Kidney (tissue), 13 donors: ENCODE measurements at regions not wholly inside any gene's neighbourhood (a gene's known extent, or its start where the extent isn't known, plus 50 kb on each side); places are given as distances from the start of the nearest gene placed in this dataset.

Experiments used
- DNase-seq, 5 donors: peaks; one replicate each; pipeline ENCODE4 v3.0.0-alpha.2; 2013 to 2020
- FAIRE-seq: peaks from 2 replicates; lab custom pipeline; 2012; peaks lifted over from hg19 to GRCh38; lab: Jason Lieb, UNC
- H3K27ac ChIP-seq, 2 donors: one replicate each; pipeline ENCODE4 v1.7.0; 2013; ENCODE audit warnings: low read depth in 2 of 2, low read length in 2 of 2, inconsistent platforms in 1 of 2
- H3K27me3 ChIP-seq: one replicate; pipeline ENCODE4 v1.7.1; 2013; ENCODE audit warnings: low read length, inconsistent platforms; ENCODE audit not compliant: control insufficient read depth, insufficient read depth
- H3K36me3 ChIP-seq, 3 donors: one replicate each; pipeline versions ENCODE4 v1.7.0 to v1.7.1; 2013; ENCODE audit warnings: low read length in 3 of 3, control low read depth in 1 of 3, inconsistent platforms in 1 of 3; ENCODE audit not compliant: insufficient read depth in 3 of 3, control insufficient read depth in 2 of 3
- H3K4me1 ChIP-seq, 3 donors: one replicate each; pipeline versions ENCODE4 v1.7.0 to v1.7.1; 2013; ENCODE audit warnings: low read length in 3 of 3, inconsistent platforms in 1 of 3, low read depth in 1 of 3; ENCODE audit not compliant: control insufficient read depth in 2 of 3, insufficient read depth in 2 of 3
- H3K4me3 ChIP-seq, 3 donors: one replicate each; pipeline versions ENCODE4 v1.7.0 to v1.8.1; 2013; ENCODE audit warnings: low read length in 3 of 3, control low read depth in 1 of 3, inconsistent platforms in 1 of 3
- H3K9ac ChIP-seq, 3 donors: one replicate each; pipeline versions ENCODE4 v1.7.0 to v1.7.1; 2013; ENCODE audit warnings: low read length in 3 of 3, control low read depth in 1 of 3, inconsistent platforms in 1 of 3
- H3K9me3 ChIP-seq, 3 donors: one replicate each; pipeline versions ENCODE4 v1.7.0 to v1.7.1; 2013; ENCODE audit warnings: low read length in 3 of 3, control low read depth in 1 of 3, inconsistent platforms in 1 of 3; ENCODE audit not compliant: control insufficient read depth in 2 of 3, insufficient read depth in 1 of 3
- CTCF ChIP-seq: IDR thresholded peaks from 3 replicates; pipeline ENCODE4 v1.5.1; 2012; ENCODE audit warnings: mild to moderate bottlenecking, moderate library complexity, borderline replicate concordance; ENCODE audit not compliant: insufficient read depth; ENCODE audit errors: extremely low read depth
- intact Hi-C: fragments of 100-400 bp; cut with DNase I; formaldehyde crosslinking; loops from one replicate; pipeline ENCODE4 v1.11.1; 2022
- donor health status: control.
- donor health status: control.
- donor health status: control.
- donor health status: control.
- donor health status: control.
- donor health status: DM: yes; HTN: yes; CAD: no.
- donor health status: Normal renal cell carcinoma (clear cell type).

- intact Hi-C loops: no loop called here
- Histone ChIP-seq H3K9me3 (no peaks in the 10 kb centered on the region), H3K27ac (no peak overlapping the region), H3K27me3 (peaks cover 2% of the 10 kb centered on the region), H3K9ac (no peak overlapping the region), H3K36me3 (no peaks in the 10 kb centered on the region), H3K4me3 (no peak overlapping the region), H3K4me1 (no peaks in the 10 kb centered on the region)
- no peak for TF ChIP-seq CTCF
- FAIRE-seq: no peak
- peak in 2 of 5 donors; percentile 35 to 44 for DNase-seq
Observed at GRCh38 chr17:74117087-74117698, 86.3 kb upstream of the RPL38 start.

- no peaks in the 10 kb centered on the region for H3K36me3 ChIP-seq
- H3K27me3 ChIP-seq: peaks cover 2% of the 10 kb centered on the region
- no peak for FAIRE-seq
- peak in 2 of 5 donors; percentile 37 to 46 for DNase-seq
- no peaks in the 10 kb centered on the region for H3K9me3 ChIP-seq
- H3K4me3 ChIP-seq: no peak overlapping the region
- TF ChIP-seq CTCF: no peak
- no peak overlapping the region for H3K27ac ChIP-seq
- intact Hi-C loops: no loop called here
- no peak overlapping the region for H3K9ac ChIP-seq
- H3K4me1 ChIP-seq: no peaks in the 10 kb centered on the region
Observed at GRCh38 chr17:74117999-74118421, 85.5 kb upstream of the RPL38 start.

- Histone ChIP-seq H3K27ac (no peak overlapping the region), H3K4me3 (no peak overlapping the region), H3K9ac (no peak overlapping the region), H3K9me3 (no peaks in the 10 kb centered on the region), H3K36me3 (no peaks in the 10 kb centered on the region), H3K27me3 (peaks cover 2% of the 10 kb centered on the region), H3K4me1 (no peaks in the 10 kb centered on the region)
- DNase-seq (peak; percentile 33 to 88 (median 84)), FAIRE-seq (no peak)
- no peak for TF ChIP-seq CTCF
- intact Hi-C loops: no loop called here
Observed at GRCh38 chr17:74118504-74118903, 85.0 kb upstream of the RPL38 start.
